Gastroesophageal sphincter (tissue), 4 donors: ENCODE measurements at regions not wholly inside any gene's neighbourhood (a gene's known extent, or its start where the extent isn't known, plus 50 kb on each side); places are given as distances from the start of the nearest gene placed in this dataset.
A peak's percentile ranks its signal among the peaks of the same experiment; 100 is the strongest.
"Not testable (repeated sequence)": the region's sequence is repeated elsewhere in the genome, so short reads cannot be mapped to it uniquely, and the experiment has no call there.

ENCODE experiments used
- ATAC-seq: fragments of 150-250 bp; one replicate; pipeline ENCODE4 v1.9.1; 2016; ENCODE audit warnings: mild to moderate bottlenecking, moderate library complexity
- H3K27ac ChIP-seq, 4 donors: fragments of 200-600 bp; sonication (generic) in 3 of 4; 1 replicate in 3 of 4; 2 replicates in 1 of 4; pipeline ENCODE4 v1.5.1; 2016 to 2019
- H3K27me3 ChIP-seq: fragments of 200-600 bp; sonication (generic); one replicate; pipeline ENCODE4 v1.5.1; 2019
- H3K36me3 ChIP-seq, 2 donors: fragments of 200-600 bp; sonication (generic); one replicate each; pipeline ENCODE4 v1.5.1; 2019; ENCODE audit warnings: control low read depth in 1 of 2
- H3K4me1 ChIP-seq, 3 donors: fragments of 200-600 bp; sonication (generic); 1 replicate in 2 of 3; 2 replicates in 1 of 3; pipeline ENCODE4 v1.5.1; 2016 to 2019; ENCODE audit warnings: control low read depth in 2 of 3
- H3K4me3 ChIP-seq, 2 donors: fragments of 200-600 bp; sonication (generic); one replicate each; pipeline ENCODE4 v1.5.1; 2019; ENCODE audit warnings: mild to moderate bottlenecking in 1 of 2, moderate library complexity in 1 of 2
- H3K9me3 ChIP-seq, 3 donors: fragments of 200-600 bp; sonication (generic); one replicate each; pipeline ENCODE4 v1.5.1; 2017 to 2019; ENCODE audit warnings: control low read depth in 2 of 3
- CTCF ChIP-seq, 4 experiments: fragments of 200-600 bp in 2 of 4; fragments of 450-650 bp in 2 of 4; sonication (generic) in 1 of 4; IDR thresholded peaks; one replicate each; pipeline ENCODE4 v1.5.1; 2017 to 2019; ENCODE audit warnings: antibody characterized with exemption in 4 of 4, mild to moderate bottlenecking in 2 of 4, moderate library complexity in 2 of 4
- EP300 ChIP-seq: sonication (generic); formaldehyde crosslinking; IDR thresholded peaks from one replicate; pipeline ENCODE4 v1.6.1; 2017; ENCODE audit warnings: antibody characterized with exemption, mild to moderate bottlenecking
- POLR2A ChIP-seq, 2 donors: fragments of 450-650 bp; IDR thresholded peaks; one replicate each; pipeline ENCODE4 v1.6.1; 2017; ENCODE audit warnings: antibody characterized with exemption in 2 of 2, mild to moderate bottlenecking in 2 of 2, moderate library complexity in 1 of 2
- POLR2AphosphoS5 ChIP-seq: sonication (generic); formaldehyde crosslinking; IDR thresholded peaks from one replicate; pipeline ENCODE4 v1.6.1; 2017; ENCODE audit warnings: antibody characterized with exemption
- WGBS, 2 donors: methylation state at CpG; one replicate each; pipeline ENCODE4 v1.1.5; 2018; ENCODE audit warnings: low coverage in 1 of 2; 5-methylcytosine and 5-hydroxymethylcytosine counted together

- Histone ChIP-seq H3K36me3 (no peaks in the 10 kb centered on the region), H3K27me3 (no peaks in the 10 kb centered on the region), H3K4me1 (no peaks in the 10 kb centered on the region), H3K4me3 (no peak overlapping the region), H3K9me3 (no peaks in the 10 kb centered on the region), H3K27ac (no peak overlapping the region)
- no peak for ATAC-seq
- no peak for TF ChIP-seq POLR2AphosphoS5
- TF ChIP-seq POLR2A (IDR thresholded peaks at IDR 0.05), result no peak
- no peak for TF ChIP-seq CTCF (IDR thresholded peaks at IDR 0.05)
- no peak for TF ChIP-seq EP300
- 78% methylated on average over 1 of the region's 1 CpG; no CpG with 5 or more reads in 1 of the 2 donors for WGBS, 2 donors
These were observed 409.0 kb downstream of the DAD1 start for GRCh38 chr14:22180045-22180444.

GRCh38 chr14:22179190-22179589 lies 409.8 kb downstream of the DAD1 start:
- ATAC-seq, result no peak
- H3K4me1 ChIP-seq, result no peaks in the 10 kb centered on the region
- no peaks in the 10 kb centered on the region for H3K9me3 ChIP-seq
- no peak overlapping the region for H3K27ac ChIP-seq
- no peak for TF ChIP-seq EP300
- no peak for TF ChIP-seq CTCF (IDR thresholded peaks at IDR 0.05)
- no peak for TF ChIP-seq POLR2A (IDR thresholded peaks at IDR 0.05)
- no peak for TF ChIP-seq POLR2AphosphoS5
- H3K36me3 ChIP-seq, result no peaks in the 10 kb centered on the region
- H3K4me3 ChIP-seq, result no peak overlapping the region
- WGBS, 2 donors, result 61 to 76% methylated on average over 3 of the region's 3 CpGs
- no peaks in the 10 kb centered on the region for H3K27me3 ChIP-seq

- no peak overlapping the region for H3K4me3 ChIP-seq
- 61 to 68% methylated on average over 2 of the region's 2 CpGs for WGBS, 2 donors
- no peaks in the 10 kb centered on the region for H3K36me3 ChIP-seq
- H3K27me3 ChIP-seq, result no peaks in the 10 kb centered on the region
- no peak overlapping the region for H3K27ac ChIP-seq
- H3K4me1 ChIP-seq, result no peaks in the 10 kb centered on the region
- TF ChIP-seq POLR2A (IDR thresholded peaks at IDR 0.05), result no peak
- no peak for TF ChIP-seq CTCF (IDR thresholded peaks at IDR 0.05)
- no peak for TF ChIP-seq EP300
- no peak for TF ChIP-seq POLR2AphosphoS5
- peak; percentile 48 for ATAC-seq
- H3K9me3 ChIP-seq, result no peaks in the 10 kb centered on the region
These were observed 410.6 kb downstream of the DAD1 start for GRCh38 chr14:22178333-22178839.

GRCh38 chr14:22177870-22178269 lies 411.2 kb downstream of the DAD1 start:
- Histone ChIP-seq H3K4me1 (no peaks in the 10 kb centered on the region), H3K27me3 (no peaks in the 10 kb centered on the region), H3K36me3 (no peaks in the 10 kb centered on the region), H3K9me3 (no peaks in the 10 kb centered on the region), H3K4me3 (no peak overlapping the region), H3K27ac (no peak overlapping the region)
- WGBS, 2 donors, result 64 to 65% methylated on average over 4 of the region's 4 CpGs
- TF ChIP-seq CTCF (IDR thresholded peaks at IDR 0.05), result no peak
- TF ChIP-seq EP300, result no peak
- no peak for TF ChIP-seq POLR2AphosphoS5
- no peak for TF ChIP-seq POLR2A (IDR thresholded peaks at IDR 0.05)
- ATAC-seq, result no peak

GRCh38 chr14:22176957-22177356 lies 412.1 kb downstream of the DAD1 start:
- no peaks in the 10 kb centered on the region for H3K36me3 ChIP-seq
- no peak for ATAC-seq
- no peak for TF ChIP-seq CTCF (IDR thresholded peaks at IDR 0.05)
- H3K27me3 ChIP-seq, result no peaks in the 10 kb centered on the region
- no peak overlapping the region for H3K4me3 ChIP-seq
- 67% methylated on average over 1 of the region's 1 CpG; no CpG with 5 or more reads in 1 of the 2 donors for WGBS, 2 donors
- H3K4me1 ChIP-seq, result no peaks in the 10 kb centered on the region
- no peaks in the 10 kb centered on the region for H3K9me3 ChIP-seq
- no peak overlapping the region for H3K27ac ChIP-seq

GRCh38 chr14:22175278-22175558 lies 413.8 kb downstream of the DAD1 start:
- H3K36me3 ChIP-seq, ATAC-seq, H3K27me3 ChIP-seq, H3K4me3 ChIP-seq, H3K4me1 ChIP-seq, H3K27ac ChIP-seq, H3K9me3 ChIP-seq: not testable (repeated sequence)
- 100% methylated on average over 1 of the region's 1 CpG for WGBS, 2 donors
